H1 (cell line): ENCODE measurements at regions not wholly inside any gene's neighbourhood (a gene's known extent, or its start where the extent isn't known, plus 50 kb on each side); places are given as distances from the start of the nearest gene placed in this dataset.

Source experiments
- CREB1 ChIP-seq: IDR thresholded peaks from 2 replicates; pipeline ENCODE4 v1.6.1; 2012; ENCODE audit warnings: inconsistent platforms
- GABPA ChIP-seq: IDR thresholded peaks from 2 replicates; pipeline ENCODE4 v1.6.1; 2011; ENCODE audit warnings: mild to moderate bottlenecking, low read length, moderate library complexity, borderline replicate concordance; ENCODE audit not compliant: insufficient read depth

- no peak for TF ChIP-seq GABPA
- TF ChIP-seq CREB1, result no peak
- TF ChIP-seq, all 59 proteins: peak for 0
Measured at GRCh38 chr13:39102981-39103490, 64.8 kb downstream of the NHLRC3 start (continued).
